ENCODE measurements at regions not wholly inside any gene's neighbourhood (a gene's known extent, or its start where the extent isn't known, plus 50 kb on each side); places are given as distances from the start of the nearest gene placed in this dataset.

- no peak for DNase-seq
Observed at GRCh38 chr2:88834376-88834775, 142.9 kb downstream of the RPIA start.

- no peak for DNase-seq
Observed at GRCh38 chr2:88834866-88835265, 143.4 kb downstream of the RPIA start.

GRCh38 chr2:88835726-88836125, 144.3 kb downstream of the RPIA start:
- DNase-seq = no peak

GRCh38 chr2:88836351-88836750, 144.9 kb downstream of the RPIA start:
- no peak for DNase-seq

GRCh38 chr2:88837511-88838160, 146.2 kb downstream of the RPIA start:
- no peak for DNase-seq

GRCh38 chr2:88838165-88838635, 146.7 kb downstream of the RPIA start:
- DNase-seq = no peak

- DNase-seq = no peak
Observed at GRCh38 chr2:88841224-88841929, 149.9 kb downstream of the RPIA start.

GRCh38 chr2:88842656-88843460, 151.4 kb downstream of the RPIA start:
- no peak for DNase-seq

- no peak for DNase-seq
Observed at GRCh38 chr2:88843651-88844050, 152.2 kb downstream of the RPIA start.

GRCh38 chr2:88844960-88845359, 153.5 kb downstream of the RPIA start:
- DNase-seq = no peak

GRCh38 chr2:88845772-88846661, 154.5 kb downstream of the RPIA start:
- no peak for DNase-seq

- no peak for DNase-seq
Observed at GRCh38 chr2:88852753-88853402, 161.4 kb downstream of the RPIA start.

- DNase-seq = no peak
Observed at GRCh38 chr2:88853403-88853790, 161.9 kb downstream of the RPIA start.

GRCh38 chr2:88854528-88854927, 163.1 kb downstream of the RPIA start:
- DNase-seq = no peak

- no peak for DNase-seq
Observed at GRCh38 chr2:88855620-88856408, 164.3 kb downstream of the RPIA start.

- no peak for DNase-seq
Observed at GRCh38 chr2:88856409-88857135, 165.1 kb downstream of the RPIA start.

- no peak for DNase-seq
Observed at GRCh38 chr2:88857274-88857741, 165.8 kb downstream of the RPIA start.

GRCh38 chr2:88857951-88858411, 166.5 kb downstream of the RPIA start:
- no peak for DNase-seq

- DNase-seq = no peak
Observed at GRCh38 chr2:88859461-88859860, 168.0 kb downstream of the RPIA start.

- DNase-seq = no peak
Observed at GRCh38 chr2:88860421-88861075, 169.1 kb downstream of the RPIA start.

Data from SHP77 treated with DMSO at 0.1 percent for 48 hours (cell line).